Upper lobe of right lung (tissue), 1 donor: ENCODE measurements at regions not wholly inside any gene's neighbourhood (a gene's known extent, or its start where the extent isn't known, plus 50 kb on each side); places are given as distances from the start of the nearest gene placed in this dataset.

Experiments used
- ATAC-seq: fragments of 200-7000 bp; cut with Tn5 transposase; one replicate; pipeline ENCODE4 v1.9.1; 2020; ENCODE audit warnings: mild to moderate bottlenecking, moderate library complexity
- DNase-seq: peaks from one replicate; pipeline ENCODE4 v3.0.0-alpha.2; 2020
- H3K27ac ChIP-seq: fragments of 200-600 bp; one replicate; pipeline ENCODE4 v1.8.0; 2022
- H3K27me3 ChIP-seq: fragments of 200-600 bp; one replicate; pipeline ENCODE4 v1.8.0; 2022; ENCODE audit warnings: mild to moderate bottlenecking
- H3K36me3 ChIP-seq: fragments of 200-600 bp; one replicate; pipeline ENCODE4 v1.8.0; 2022
- H3K4me1 ChIP-seq: fragments of 200-600 bp; one replicate; pipeline ENCODE4 v1.8.0; 2022
- H3K4me3 ChIP-seq: fragments of 200-600 bp; one replicate; pipeline ENCODE4 v1.8.0; 2022; ENCODE audit warnings: mild to moderate bottlenecking
- H3K9me3 ChIP-seq: fragments of 200-600 bp; one replicate; pipeline ENCODE4 v1.8.0; 2022
- CTCF ChIP-seq: fragments of 200-600 bp; IDR thresholded peaks from one replicate; pipeline ENCODE4 v1.8.0; 2022; ENCODE audit warnings: antibody characterized with exemption
- intact Hi-C: fragments of 100-400 bp; cut with DNase I; formaldehyde crosslinking; loops from one replicate; pipeline ENCODE4 v1.11.0; 2022
- donor health status: DM: no; HTN: yes; CAD: no; lungs with severe emphysema.

- Histone ChIP-seq H3K9me3 (no peaks in the 10 kb centered on the region), H3K27ac (no peak overlapping the region), H3K4me3 (no peak overlapping the region), H3K27me3 (no peaks in the 10 kb centered on the region), H3K4me1 (no peaks in the 10 kb centered on the region), H3K36me3 (no peaks in the 10 kb centered on the region)
- DNase-seq: no peak
- TF ChIP-seq CTCF: no peak
- intact Hi-C loops: no loop called here
- ATAC-seq: no peak
These were observed 493.3 kb upstream of the CCDC179 start for GRCh38 chr11:23353611-23354010.

- no peak for DNase-seq
- no peaks in the 10 kb centered on the region for H3K4me1 ChIP-seq
- ATAC-seq: no peak
- no peak overlapping the region for H3K4me3 ChIP-seq
- intact Hi-C loops: no loop called here
- no peak for TF ChIP-seq CTCF
- H3K27ac ChIP-seq: no peak overlapping the region
- H3K27me3 ChIP-seq: no peaks in the 10 kb centered on the region
- H3K36me3 ChIP-seq: no peaks in the 10 kb centered on the region
- no peaks in the 10 kb centered on the region for H3K9me3 ChIP-seq
These were observed 499.0 kb upstream of the CCDC179 start for GRCh38 chr11:23359297-23359696.

- TF ChIP-seq CTCF: no peak
- Histone ChIP-seq H3K4me1 (no peaks in the 10 kb centered on the region), H3K27ac (no peak overlapping the region), H3K27me3 (no peaks in the 10 kb centered on the region), H3K9me3 (no peaks in the 10 kb centered on the region), H3K36me3 (no peaks in the 10 kb centered on the region), H3K4me3 (no peak overlapping the region)
- DNase-seq: no peak
- no peak for ATAC-seq
- intact Hi-C loops: no loop called here
These were observed 503.8 kb upstream of the CCDC179 start for GRCh38 chr11:23364076-23364475.

- Histone ChIP-seq H3K27me3 (no peaks in the 10 kb centered on the region), H3K27ac (no peak overlapping the region), H3K9me3 (no peaks in the 10 kb centered on the region), H3K4me3 (no peak overlapping the region), H3K4me1 (no peaks in the 10 kb centered on the region), H3K36me3 (no peaks in the 10 kb centered on the region)
- TF ChIP-seq CTCF: no peak
- ATAC-seq (no peak), DNase-seq (no peak)
- intact Hi-C loops: no loop called here
These were observed 510.5 kb upstream of the CCDC179 start for GRCh38 chr11:23370580-23371275.

- Histone ChIP-seq H3K4me3 (no peak overlapping the region), H3K27me3 (no peaks in the 10 kb centered on the region), H3K4me1 (no peaks in the 10 kb centered on the region), H3K9me3 (no peaks in the 10 kb centered on the region), H3K27ac (no peak overlapping the region), H3K36me3 (no peaks in the 10 kb centered on the region)
- ATAC-seq (no peak), DNase-seq (no peak)
- intact Hi-C loops: no loop called here
- TF ChIP-seq CTCF: no peak
These were observed 517.6 kb upstream of the CCDC179 start for GRCh38 chr11:23377909-23378308.

- Histone ChIP-seq H3K4me1 (no peaks in the 10 kb centered on the region), H3K27me3 (no peaks in the 10 kb centered on the region), H3K4me3 (no peak overlapping the region), H3K27ac (no peak overlapping the region), H3K36me3 (no peaks in the 10 kb centered on the region), H3K9me3 (no peaks in the 10 kb centered on the region)
- DNase-seq (no peak), ATAC-seq (no peak)
- TF ChIP-seq CTCF: no peak
- intact Hi-C loops: no loop called here
These were observed 530.8 kb upstream of the CCDC179 start for GRCh38 chr11:23391031-23391430.
